Spleen (tissue), 11 donors: ENCODE measurements at regions not wholly inside any gene's neighbourhood (a gene's known extent, or its start where the extent isn't known, plus 50 kb on each side); places are given as distances from the start of the nearest gene placed in this dataset.

Experiments used
- DNase-seq: peaks from one replicate; pipeline ENCODE4 v3.0.0-alpha.2; 2020
- H3K27ac ChIP-seq, 8 donors: fragments of 200-600 bp; sonication (generic) in 7 of 8; 1 replicate in 4 of 8; 2 replicates in 4 of 8; pipeline versions ENCODE4 v1.5.0 to v1.8.0; 2016 to 2021; ENCODE audit warnings: inconsistent platforms in 4 of 8, mild to moderate bottlenecking in 4 of 8, moderate library complexity in 1 of 8
- H3K27me3 ChIP-seq, 7 donors: fragments of 200-600 bp; sonication (generic) in 6 of 7; replicated peaks in 1 of 7; 1 replicate in 4 of 7; 2 replicates in 3 of 7; pipeline versions ENCODE4 v1.5.0 to v1.8.0; 2016 to 2021; ENCODE audit warnings: inconsistent platforms in 3 of 7, mild to moderate bottlenecking in 1 of 7
- H3K36me3 ChIP-seq, 6 donors: fragments of 200-600 bp; sonication (generic) in 5 of 6; 1 replicate in 4 of 6; 2 replicates in 2 of 6; pipeline versions ENCODE4 v1.5.0 to v1.8.0; 2016 to 2021; ENCODE audit warnings: inconsistent platforms in 2 of 6
- H3K4me1 ChIP-seq, 6 donors: fragments of 200-600 bp; sonication (generic) in 5 of 6; 1 replicate in 3 of 6; 2 replicates in 3 of 6; pipeline versions ENCODE4 v1.5.0 to v1.8.0; 2016 to 2021; ENCODE audit warnings: inconsistent platforms in 3 of 6
- H3K4me3 ChIP-seq, 8 donors: fragments of 200-600 bp; sonication (generic) in 7 of 8; 1 replicate in 4 of 8; 2 replicates in 4 of 8; pipeline versions ENCODE4 v1.5.0 to v1.8.0; 2016 to 2021; ENCODE audit warnings: inconsistent platforms in 4 of 8, mild to moderate bottlenecking in 4 of 8, moderate library complexity in 2 of 8
- H3K9me3 ChIP-seq, 8 donors: fragments of 200-600 bp; sonication (generic) in 7 of 8; 1 replicate in 4 of 8; 2 replicates in 4 of 8; pipeline versions ENCODE4 v1.5.0 to v1.8.0; 2016 to 2021; ENCODE audit warnings: inconsistent platforms in 4 of 8
- CTCF ChIP-seq, 11 experiments: fragments of 200-600 bp in 7 of 11; fragments of 450-650 bp in 4 of 11; sonication (generic) in 4 of 11; IDR thresholded peaks in 8 of 11; conservative IDR thresholded peaks in 3 of 11; 1 replicate in 7 of 11; 2 replicates in 4 of 11; pipeline versions ENCODE4 v1.4.0 to v1.8.0; 2016 to 2021; ENCODE audit warnings: antibody characterized with exemption in 11 of 11, inconsistent platforms in 4 of 11, mild to moderate bottlenecking in 1 of 11
- POLR2A ChIP-seq, 3 donors: fragments of 450-650 bp; IDR thresholded peaks; one replicate each; pipeline ENCODE4 v1.5.1; 2017; ENCODE audit warnings: antibody characterized with exemption in 3 of 3, mild to moderate bottlenecking in 1 of 3
- POLR2AphosphoS5 ChIP-seq, 3 donors: sonication (generic); formaldehyde crosslinking; IDR thresholded peaks; one replicate each; pipeline ENCODE4 v1.5.1; 2017; ENCODE audit warnings: antibody characterized with exemption in 3 of 3
- whole genome bisulfite sequencing, 5 donors: extraction: QIAGEN DNeasy Blood & Tissue Kit in 3 of 5; methylation state at CpG; one replicate each; pipeline versions ENCODE4 v1.1.5 to v1.1.7; 2013 to 2018; 5-methylcytosine and 5-hydroxymethylcytosine counted together
- intact Hi-C: fragments of 100-400 bp; cut with DNase I; formaldehyde crosslinking; loops from one replicate; pipeline ENCODE4 v1.15.0; 2023; ENCODE audit warnings: low total_unique reads
- donor health status: healthy with polysubstance abuse.
- donor health status: DM: no; HTN: no; CAD: no; lungs with moderate emphysema.
- donor health status: DM: no; HTN: no; CAD: no.
- donor health status: Bipolar disorder and iron deficiency.
- donor health status: healthy.
- donor health status: DM: no; HTN: no; CAD: no.
- donor health status: DM: yes; HTN: yes; CAD: no.

- 76 to 94% (median 84%) methylated on average over 2 of the region's 2 CpGs for whole genome bisulfite sequencing, 5 donors
- intact Hi-C loops = no loop called here
Observed at GRCh38 chr3:110779581-110779980, 292.0 kb upstream of the NECTIN3 start.

GRCh38 chr3:110783541-110783940 is 288.1 kb upstream of the NECTIN3 start:
- Histone ChIP-seq H3K4me3 (no peak overlapping the region), H3K36me3 (no peaks in the 10 kb centered on the region), H3K9me3 (peaks cover 0 to 23% (median 4%) of the 10 kb centered on the region in 8 donors), H3K27ac (no peak overlapping the region), H3K4me1 (no peaks in the 10 kb centered on the region), H3K27me3 (no peaks in the 10 kb centered on the region)
- TF ChIP-seq CTCF (IDR thresholded peaks at IDR 0.05 in 8 of 11, conservative IDR thresholded peaks at IDR 0.05 in 3 of 11) (no peak), POLR2AphosphoS5 (IDR thresholded peaks at IDR 0.05) (no peak), POLR2A (IDR thresholded peaks at IDR 0.05) (no peak)
- intact Hi-C loops = no loop called here
- no peak for DNase-seq
- 74 to 82% (median 76%) methylated on average over 3 of the region's 3 CpGs for WGBS, 5 donors

More at GRCh38 chr3:110779581-110779980, 292.0 kb upstream of the NECTIN3 start:
- Histone ChIP-seq H3K4me1 (no peaks in the 10 kb centered on the region), H3K27me3 (no peaks in the 10 kb centered on the region), H3K9me3 (peaks cover 0 to 4% (median 0%) of the 10 kb centered on the region in 8 donors), H3K27ac (no peak overlapping the region), H3K4me3 (no peak overlapping the region), H3K36me3 (no peaks in the 10 kb centered on the region)
- DNase-seq = no peak
- TF ChIP-seq POLR2A (IDR thresholded peaks at IDR 0.05) (no peak), CTCF (IDR thresholded peaks at IDR 0.05 in 8 of 11, conservative IDR thresholded peaks at IDR 0.05 in 3 of 11) (no peak), POLR2AphosphoS5 (IDR thresholded peaks at IDR 0.05) (no peak)

- H3K27ac ChIP-seq = no peak overlapping the region
- H3K9me3 ChIP-seq = peaks cover 0 to 23% (median 4%) of the 10 kb centered on the region in 8 donors
- intact Hi-C loops = no loop called here
- no peak for DNase-seq
- 63 to 89% (median 79%) methylated on average over 1 of the region's 1 CpG for WGBS, 5 donors
- TF ChIP-seq POLR2A (IDR thresholded peaks at IDR 0.05) = no peak
- no peak for TF ChIP-seq CTCF (IDR thresholded peaks at IDR 0.05 in 8 of 11, conservative IDR thresholded peaks at IDR 0.05 in 3 of 11)
- TF ChIP-seq POLR2AphosphoS5 (IDR thresholded peaks at IDR 0.05) = no peak
- no peak overlapping the region for H3K4me3 ChIP-seq
- H3K27me3 ChIP-seq = no peaks in the 10 kb centered on the region
- no peaks in the 10 kb centered on the region for H3K36me3 ChIP-seq
- H3K4me1 ChIP-seq = no peaks in the 10 kb centered on the region
Observed at GRCh38 chr3:110788794-110789193, 282.8 kb upstream of the NECTIN3 start.

GRCh38 chr3:110789315-110789714 is 282.3 kb upstream of the NECTIN3 start:
- DNase-seq = no peak
- H3K4me1 ChIP-seq = no peaks in the 10 kb centered on the region
- no peaks in the 10 kb centered on the region for H3K27me3 ChIP-seq
- H3K27ac ChIP-seq = no peak overlapping the region
- H3K9me3 ChIP-seq = peaks cover 0 to 22% (median 4%) of the 10 kb centered on the region in 8 donors
- 94 to 96% (median 95%) methylated on average over 2 of the region's 2 CpGs for WGBS, 5 donors
- H3K4me3 ChIP-seq = no peak overlapping the region
- TF ChIP-seq CTCF (IDR thresholded peaks at IDR 0.05 in 8 of 11, conservative IDR thresholded peaks at IDR 0.05 in 3 of 11) (no peak), POLR2AphosphoS5 (IDR thresholded peaks at IDR 0.05) (no peak), POLR2A (IDR thresholded peaks at IDR 0.05) (no peak)
- no peaks in the 10 kb centered on the region for H3K36me3 ChIP-seq
- intact Hi-C loops = no loop called here
